H1 (cell line): ENCODE measurements at regions not wholly inside any gene's neighbourhood (a gene's known extent, or its start where the extent isn't known, plus 50 kb on each side); places are given as distances from the start of the nearest gene placed in this dataset.

ENCODE experiments used
- CTCF ChIA-PET: fragments of 300-600 bp; sonication (Branson Sonifier 250); formaldehyde crosslinking; loops from one replicate; lab custom pipeline; 2021; ENCODE audit not compliant: partially characterized antibody; lab: Charles Lee
- POLR2A ChIA-PET: fragments of 300-600 bp; sonication (Branson Sonifier 250); formaldehyde crosslinking; loops from one replicate; lab custom pipeline; 2021; ENCODE audit warnings: inconsistent platforms; ENCODE audit not compliant: partially characterized antibody; lab: Charles Lee
- DNase-seq, 2 experiments: peaks; one replicate each; pipeline versions ENCODE4 v3.0.0 to v3.0.0-alpha.2; 2010 to 2022; ENCODE audit warnings: low spot score in 2 of 2, low read depth in 1 of 2, mixed read lengths in 1 of 2
- FAIRE-seq: peaks from 2 replicates; lab custom pipeline; 2011; peaks lifted over from hg19 to GRCh38; lab: Jason Lieb, UNC
- H2AFZ ChIP-seq: 2 replicates; pipeline ENCODE4 v1.8.1; 2012; ENCODE audit warnings: low read length, inconsistent platforms
- H2AK5ac ChIP-seq: 2 replicates; pipeline ENCODE4 v1.6.1; 2013; ENCODE audit warnings: low read depth, low read length
- H2BK120ac ChIP-seq: replicated peaks from 2 replicates; pipeline ENCODE3; 2013; ENCODE audit warnings: low read depth, low read length, inconsistent platforms
- H2BK12ac ChIP-seq: 2 replicates; pipeline ENCODE4 v1.6.1; 2013; ENCODE audit warnings: low read depth, low read length
- H2BK15ac ChIP-seq: 2 replicates; pipeline ENCODE4 v1.6.1; 2013; ENCODE audit warnings: low read length
- H2BK20ac ChIP-seq: 2 replicates; pipeline ENCODE4 v1.6.1; 2013; ENCODE audit warnings: low read length
- H2BK5ac ChIP-seq: 2 replicates; pipeline ENCODE4 v1.6.1; 2013; ENCODE audit warnings: low read depth, low read length
- H3K14ac ChIP-seq: 2 replicates; pipeline ENCODE4 v1.6.1; 2013; ENCODE audit warnings: inconsistent platforms; ENCODE audit not compliant: insufficient read length
- H3K18ac ChIP-seq: 2 replicates; pipeline ENCODE4 v1.6.1; 2013; ENCODE audit warnings: low read length; ENCODE audit errors: extremely low read depth
- H3K23ac ChIP-seq: 2 replicates; pipeline ENCODE4 v1.6.1; 2013; ENCODE audit warnings: inconsistent platforms; ENCODE audit not compliant: insufficient read length
- H3K23me2 ChIP-seq: 2 replicates; pipeline ENCODE4 v1.6.1; 2013; ENCODE audit warnings: low read depth, low read length
- H3K27ac ChIP-seq: 2 replicates; pipeline ENCODE4 v1.6.1; 2011; ENCODE audit warnings: low read depth, low read length, inconsistent platforms
- H3K27me3 ChIP-seq, 4 experiments: replicated peaks in 1 of 4; 1 replicate in 1 of 4; 2 replicates in 3 of 4; pipeline versions ENCODE4 v1.6.1 to v1.8.1; 2011 to 2013; ENCODE audit warnings: low read length in 3 of 4, mild to moderate bottlenecking in 3 of 4, inconsistent platforms in 2 of 4, mixed read lengths in 2 of 4, moderate library complexity in 1 of 4; ENCODE audit not compliant: control insufficient read depth in 3 of 4, insufficient read depth in 3 of 4; ENCODE audit errors: extremely low read depth in 1 of 4
- H3K36me3 ChIP-seq, 4 experiments: 2 replicates each; pipeline versions ENCODE4 v1.6.1 to v1.8.1; 2011 to 2013; ENCODE audit warnings: mild to moderate bottlenecking in 4 of 4, low read length in 3 of 4, moderate library complexity in 2 of 4, control low read depth in 1 of 4, inconsistent platforms in 1 of 4; ENCODE audit not compliant: insufficient read depth in 4 of 4, control insufficient read depth in 2 of 4
- H3K4ac ChIP-seq: replicated peaks from 2 replicates; pipeline ENCODE3; 2013; ENCODE audit warnings: low read length, low read depth, mixed read lengths, inconsistent platforms; ENCODE audit not compliant: insufficient read length
- H3K4me1 ChIP-seq, 4 experiments: replicated peaks in 1 of 4; 1 replicate in 1 of 4; 2 replicates in 3 of 4; pipeline versions ENCODE4 v1.6.1 to v1.8.1; 2011 to 2013; ENCODE audit warnings: low read length in 3 of 4, inconsistent platforms in 2 of 4, mixed read lengths in 1 of 4; ENCODE audit not compliant: insufficient read depth in 4 of 4, control insufficient read depth in 3 of 4
- H3K4me2 ChIP-seq, 2 experiments: 2 replicates each; pipeline versions ENCODE4 v1.6.1 to v1.8.1; 2011 to 2013; ENCODE audit warnings: low read depth in 2 of 2, low read length in 2 of 2, control low read depth in 1 of 2, inconsistent platforms in 1 of 2, mild to moderate bottlenecking in 1 of 2; ENCODE audit not compliant: insufficient read depth in 1 of 2
- H3K4me3 ChIP-seq, 4 experiments: fragments of 200-600, 300-600 bp in 1 of 4; sonication (generic), shearing (Covaris generic), sonication (Bioruptor Twin) in 1 of 4; 2 replicates each; pipeline versions ENCODE4 v1.5.1 to v1.8.1; 2011 to 2016; ENCODE audit warnings: low read length in 4 of 4, low read depth in 3 of 4, control low read depth in 2 of 4, inconsistent platforms in 2 of 4, mild to moderate bottlenecking in 2 of 4, mixed read lengths in 1 of 4, moderate library complexity in 1 of 4; ENCODE audit not compliant: insufficient read depth in 2 of 4; ENCODE audit errors: extremely low read depth in 1 of 4
- H3K56ac ChIP-seq: replicated peaks from 2 replicates; pipeline ENCODE3; 2013; ENCODE audit warnings: low read depth, mild to moderate bottlenecking, mixed read lengths, low read length, inconsistent platforms; ENCODE audit not compliant: insufficient read length
- H3K79me1 ChIP-seq: 2 replicates; pipeline ENCODE4 v1.6.1; 2013; ENCODE audit warnings: low read depth, low read length, control low read depth
- H3K79me2 ChIP-seq, 2 experiments: 2 replicates each; pipeline versions ENCODE4 v1.6.1 to v1.8.1; 2012 to 2013; ENCODE audit warnings: low read length in 2 of 2, mild to moderate bottlenecking in 2 of 2, inconsistent platforms in 1 of 2; ENCODE audit not compliant: insufficient read depth in 2 of 2, control insufficient read depth in 1 of 2
- H3K9ac ChIP-seq, 4 experiments: replicated peaks in 1 of 4; 1 replicate in 1 of 4; 2 replicates in 3 of 4; pipeline versions ENCODE4 v1.6.1 to v1.8.1; 2011 to 2013; ENCODE audit warnings: low read depth in 3 of 4, low read length in 3 of 4, control low read depth in 2 of 4, mild to moderate bottlenecking in 2 of 4, moderate library complexity in 2 of 4, inconsistent platforms in 1 of 4; ENCODE audit errors: extremely low read depth in 1 of 4
- H3K9me3 ChIP-seq, 2 experiments: 2 replicates each; pipeline versions ENCODE4 v1.6.1 to v1.8.1; 2012 to 2013; ENCODE audit warnings: mild to moderate bottlenecking in 2 of 2, moderate library complexity in 2 of 2, control low read depth in 1 of 2, inconsistent platforms in 1 of 2, low read depth in 1 of 2, low read length in 1 of 2, mixed read lengths in 1 of 2; ENCODE audit not compliant: insufficient read depth in 2 of 2
- H4K20me1 ChIP-seq, 2 experiments: replicated peaks in 1 of 2; 2 replicates each; pipeline versions ENCODE3 to v1.8.1; 2011 to 2013; ENCODE audit warnings: inconsistent platforms in 2 of 2, low read length in 2 of 2, mild to moderate bottlenecking in 1 of 2; ENCODE audit not compliant: insufficient read depth in 2 of 2, control insufficient read depth in 1 of 2
- H4K5ac ChIP-seq: 2 replicates; pipeline ENCODE4 v1.6.1; 2013; ENCODE audit warnings: low read length, low read depth, mixed read lengths, inconsistent platforms; ENCODE audit not compliant: insufficient read length
- H4K8ac ChIP-seq: 2 replicates; pipeline ENCODE4 v1.8.0; 2013; ENCODE audit warnings: mild to moderate bottlenecking, moderate library complexity, low read length, inconsistent platforms; ENCODE audit not compliant: insufficient read depth; ENCODE audit errors: extremely low read depth
- H4K91ac ChIP-seq: replicated peaks from 2 replicates; pipeline ENCODE3; 2013; ENCODE audit warnings: low read length, mixed read lengths, inconsistent platforms; ENCODE audit not compliant: insufficient read length
- BRCA1 ChIP-seq: IDR thresholded peaks from 2 replicates; pipeline ENCODE4 v1.6.1; 2012; ENCODE audit warnings: low read depth, low read length, improper control_type of control experiment
- NANOG ChIP-seq: IDR thresholded peaks from 2 replicates; pipeline ENCODE4 v1.6.1; 2011; ENCODE audit warnings: low read length, low read depth, mild to moderate bottlenecking, inconsistent platforms; ENCODE audit not compliant: insufficient read depth, poor library complexity, severe bottlenecking
- SP4 ChIP-seq: IDR thresholded peaks from 2 replicates; pipeline ENCODE4 v1.6.1; 2012; ENCODE audit warnings: low read length, inconsistent platforms
- TBP ChIP-seq: IDR thresholded peaks from 2 replicates; pipeline ENCODE4 v1.6.1; 2011; ENCODE audit warnings: low read depth, low read length, improper control_type of control experiment
- USF2 ChIP-seq: IDR thresholded peaks from 2 replicates; pipeline ENCODE4 v1.6.1; 2011; ENCODE audit warnings: low read length, improper control_type of control experiment
- WGBS, 2 experiments: shearing (Covaris generic) in 1 of 2; methylation state at CpG; one replicate each; pipeline versions ENCODE4 v1.1.6 to v1.1.7; 2013 to 2015; ENCODE audit warnings: low lambda C conversion rate in 2 of 2, mixed read lengths in 2 of 2, inconsistent platforms in 1 of 2, low coverage in 1 of 2, missing lambda C conversion rate in 1 of 2; ENCODE audit not compliant: insufficient replicate concordance in 2 of 2, insufficient coverage in 1 of 2, insufficient read length in 1 of 2; ENCODE audit errors: extremely low coverage in 1 of 2, missing lambda C conversion rate in 1 of 2; 5-methylcytosine and 5-hydroxymethylcytosine counted together

DNA sequence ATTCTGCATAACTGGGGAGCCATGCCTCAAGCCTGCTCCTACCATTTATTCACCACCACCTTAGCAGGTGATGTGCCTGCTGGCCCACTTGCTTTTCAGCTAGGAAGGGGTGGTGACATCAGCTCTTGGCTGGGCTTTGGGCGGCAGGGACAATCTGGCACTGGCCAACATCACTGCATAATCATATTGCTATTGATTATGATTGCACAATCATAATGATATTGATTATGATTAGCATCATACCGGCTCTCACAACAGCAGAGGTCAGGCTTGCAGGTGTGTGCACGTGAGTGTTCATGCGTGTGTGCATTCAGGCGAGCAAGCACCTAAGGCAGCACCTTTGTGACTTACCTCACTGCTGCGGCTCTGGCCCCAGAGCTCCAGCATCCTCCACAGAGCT lies 273.8 kb downstream of the AJAP1 start:
- CTCF ChIA-PET: interaction anchor here (1.6 kb wide), 1 partner anchor 271 kb away, joined by 5 read pairs; no protein-coding TSS in a partner anchor
- H2BK5ac ChIP-seq: no peak overlapping the region

More for the DNA sequence above, 273.8 kb downstream of the AJAP1 start:
- Histone ChIP-seq H3K27ac (no peak overlapping the region), H3K4me3 (no peak overlapping the region), H4K8ac (no peak overlapping the region), H2AK5ac (no peak overlapping the region), H3K56ac (no peak overlapping the region), H2BK20ac (no peak overlapping the region), H2BK120ac (no peak overlapping the region), H2AFZ (no peak overlapping the region), H3K79me2 (no peaks in the 10 kb centered on the region), H3K23me2 (no peaks in the 10 kb centered on the region), H2BK15ac (no peak overlapping the region), H3K14ac (no peak overlapping the region), H3K9ac (no peak overlapping the region), H4K20me1 (no peaks in the 10 kb centered on the region), H4K91ac (no peak overlapping the region), H3K27me3 (no peaks in the 10 kb centered on the region), H3K4me1 (peaks cover 0 to 3% (median 0%) of the 10 kb centered on the region in 4 experiments; a peak in 3 of 7 replicates), H2BK12ac (no peak overlapping the region; the same call in 1 of the 2 replicates), H3K9me3 (no peaks in the 10 kb centered on the region), H3K4ac (no peak overlapping the region), H3K36me3 (no peaks in the 10 kb centered on the region), H3K18ac (no peak overlapping the region), H4K5ac (no peak overlapping the region), H3K23ac (no peak overlapping the region), H3K79me1 (no peaks in the 10 kb centered on the region), H3K4me2 (no peak overlapping the region)
- FAIRE-seq: no peak
- DNase-seq: no peak
- no peak for TF ChIP-seq TBP
- no peak for TF ChIP-seq SP4
- no peak for TF ChIP-seq NANOG
- TF ChIP-seq BRCA1: no peak
- TF ChIP-seq USF2: no peak
- 92% methylated on average over 6 of the region's 6 CpGs; no CpG with 5 or more reads in 1 of the 2 experiments for WGBS, 2 experiments
- POLR2A ChIA-PET: no interaction called here
